D721Med (cell line): ENCODE measurements at regions not wholly inside any gene's neighbourhood (a gene's known extent, or its start where the extent isn't known, plus 50 kb on each side); places are given as distances from the start of the nearest gene placed in this dataset.
"Not testable (repeated sequence)": the region's sequence is repeated elsewhere in the genome, so short reads cannot be mapped to it uniquely, and the experiment has no call there.

Source experiments
- DNase-seq: peaks from one replicate; pipeline ENCODE4 v3.0.0; 2011; ENCODE audit warnings: low spot score; ENCODE audit not compliant: insufficient read length
- FAIRE-seq: peaks from 2 replicates; lab custom pipeline; 2011; peaks lifted over from hg19 to GRCh38; lab: Jason Lieb, UNC
- CTCF ChIP-seq: IDR thresholded peaks from 2 replicates; pipeline ENCODE4 v1.5.1; 2012; ENCODE audit warnings: mild to moderate bottlenecking, control low read depth; ENCODE audit not compliant: insufficient read depth; ENCODE audit errors: missing control alignments

DNA sequence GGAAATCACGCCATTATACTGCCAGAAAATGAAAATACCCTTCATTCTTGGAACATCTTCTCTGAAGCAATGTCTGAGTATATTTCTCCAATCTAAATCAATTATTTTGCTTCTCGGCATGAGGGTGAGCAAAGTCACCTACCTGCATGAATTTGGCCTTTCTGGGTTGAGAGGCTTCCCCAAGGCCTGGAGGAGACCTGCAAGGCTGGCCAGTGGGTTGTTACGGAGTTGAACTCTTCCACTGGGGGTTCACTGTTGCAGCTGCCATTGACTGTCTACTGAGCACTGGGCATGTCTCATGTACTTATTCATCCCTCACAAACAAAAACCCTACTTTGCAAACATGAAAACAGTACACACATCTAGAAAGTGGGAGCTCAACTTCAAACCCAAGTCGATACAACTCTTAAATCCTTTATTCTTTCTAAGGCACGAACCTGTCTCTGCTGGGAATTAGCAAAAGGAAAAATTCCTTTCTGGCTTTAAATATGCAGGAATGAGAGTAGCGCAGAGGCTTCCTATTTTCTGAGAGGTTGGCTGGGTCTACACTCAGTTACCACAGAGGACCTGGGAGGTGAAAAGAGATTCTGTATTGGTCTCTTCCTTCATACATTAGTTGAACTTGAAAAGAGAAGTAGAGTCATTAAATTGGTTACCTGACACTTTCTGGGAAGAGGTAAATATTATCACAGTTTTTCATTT is 87.6 kb upstream of the SGK1 start:
- FAIRE-seq (no peak), DNase-seq (no peak)
- TF ChIP-seq CTCF: no peak

- DNase-seq, FAIRE-seq: not testable (repeated sequence)
Observed at GRCh38 chr6:134403312-134403711, 85.4 kb upstream of the SGK1 start.

GRCh38 chr6:134402372-134402984 is 84.6 kb upstream of the SGK1 start:
- FAIRE-seq (no peak), DNase-seq (no peak)
- no peak for TF ChIP-seq CTCF

DNA sequence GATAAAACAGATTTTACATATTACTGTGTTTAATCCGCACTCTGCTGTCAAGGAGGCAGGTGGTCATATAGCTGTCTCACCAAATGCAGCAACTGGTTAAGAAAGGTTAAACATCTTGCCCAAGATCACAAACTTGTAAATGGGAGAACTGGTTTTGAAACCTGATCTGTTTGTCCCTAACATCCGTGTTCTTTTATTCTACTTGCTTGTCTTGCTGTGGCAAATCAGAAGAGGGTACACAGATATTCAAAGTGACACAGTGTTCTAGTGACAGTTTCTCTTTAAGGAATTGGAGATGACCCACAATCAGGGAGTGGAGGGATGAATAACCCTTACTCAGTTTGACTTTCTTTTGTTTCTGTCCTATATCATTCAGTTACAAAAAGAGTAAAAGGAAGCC is 83.0 kb upstream of the SGK1 start:
- FAIRE-seq (no peak), DNase-seq (no peak)
- TF ChIP-seq CTCF: no peak

DNA sequence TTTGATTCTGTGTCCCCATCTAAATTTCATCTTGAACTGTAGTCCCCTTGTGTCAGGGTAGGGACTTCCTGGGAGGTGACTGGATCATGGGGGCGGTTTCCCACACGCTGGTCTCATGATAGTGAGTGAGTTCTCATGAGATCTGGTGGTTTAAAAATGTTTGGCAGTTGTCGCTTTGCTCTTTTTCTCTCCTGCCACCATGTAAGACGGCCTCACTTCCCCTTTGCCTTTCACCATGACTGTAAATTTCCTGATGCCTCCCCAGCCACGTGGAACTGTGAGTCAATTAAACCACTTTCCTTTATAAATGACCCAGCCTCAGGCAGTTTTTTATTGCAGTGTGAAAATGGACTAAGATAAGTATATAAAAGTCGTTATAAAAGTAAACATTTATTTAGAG is 80.5 kb upstream of the SGK1 start:
- TF ChIP-seq CTCF: no peak
- DNase-seq: no peak
- FAIRE-seq: no peak

DNA sequence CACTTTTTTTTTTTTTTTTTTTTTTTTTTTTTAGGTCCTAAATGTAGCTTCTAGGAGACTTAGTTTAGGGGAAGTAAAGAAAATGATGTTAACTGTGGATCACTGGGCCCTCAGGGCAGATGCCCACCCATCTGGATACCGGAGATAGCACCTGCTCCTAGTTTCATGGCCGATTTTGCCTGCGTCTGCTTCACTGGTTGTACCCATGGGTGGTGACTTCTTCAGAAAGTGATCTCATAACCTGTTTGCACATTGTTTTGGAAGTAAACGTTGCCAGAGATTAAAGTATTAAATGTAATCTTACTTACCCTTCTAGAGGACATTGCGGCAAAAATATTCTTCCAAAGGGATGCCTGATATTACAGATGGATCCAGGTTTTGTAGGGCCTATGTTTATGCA is 79.8 kb upstream of the SGK1 start:
- no peak for TF ChIP-seq CTCF
- no peak for FAIRE-seq
- no peak for DNase-seq

- DNase-seq (no peak), FAIRE-seq (no peak)
- no peak for TF ChIP-seq CTCF
Observed at GRCh38 chr6:134394905-134395304, 77.0 kb upstream of the SGK1 start.
